ENCODE measurements at regions not wholly inside any gene's neighbourhood (a gene's known extent, or its start where the extent isn't known, plus 50 kb on each side); places are given as distances from the start of the nearest gene placed in this dataset.
A peak's percentile ranks its signal among the peaks of the same experiment; 100 is the strongest.

DNA sequence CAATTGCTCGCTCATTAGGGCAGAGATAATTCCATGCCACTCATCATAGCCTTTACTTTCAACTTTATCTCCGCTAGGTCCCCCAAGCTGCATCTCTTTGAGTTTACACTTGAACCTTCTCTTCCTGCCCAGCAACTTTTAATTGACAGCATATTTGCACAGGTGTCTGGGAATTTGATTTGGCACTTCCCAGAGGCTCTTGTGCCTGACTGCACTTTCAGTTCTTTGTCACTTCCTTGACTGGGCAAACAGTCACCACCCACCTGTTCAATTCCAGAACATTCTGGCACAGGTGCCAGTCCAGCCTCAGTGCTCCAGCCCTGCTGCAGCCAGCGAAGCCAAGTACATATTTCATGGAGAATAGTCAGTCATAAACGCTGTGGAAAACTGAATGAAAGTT lies 110.1 kb upstream of the LRIG3 start:
- no peaks in the 10 kb centered on the region for H3K36me3 Mint-ChIP-seq (ENCODE audit: low read depth)
- TF ChIP-seq, protein P1, sequence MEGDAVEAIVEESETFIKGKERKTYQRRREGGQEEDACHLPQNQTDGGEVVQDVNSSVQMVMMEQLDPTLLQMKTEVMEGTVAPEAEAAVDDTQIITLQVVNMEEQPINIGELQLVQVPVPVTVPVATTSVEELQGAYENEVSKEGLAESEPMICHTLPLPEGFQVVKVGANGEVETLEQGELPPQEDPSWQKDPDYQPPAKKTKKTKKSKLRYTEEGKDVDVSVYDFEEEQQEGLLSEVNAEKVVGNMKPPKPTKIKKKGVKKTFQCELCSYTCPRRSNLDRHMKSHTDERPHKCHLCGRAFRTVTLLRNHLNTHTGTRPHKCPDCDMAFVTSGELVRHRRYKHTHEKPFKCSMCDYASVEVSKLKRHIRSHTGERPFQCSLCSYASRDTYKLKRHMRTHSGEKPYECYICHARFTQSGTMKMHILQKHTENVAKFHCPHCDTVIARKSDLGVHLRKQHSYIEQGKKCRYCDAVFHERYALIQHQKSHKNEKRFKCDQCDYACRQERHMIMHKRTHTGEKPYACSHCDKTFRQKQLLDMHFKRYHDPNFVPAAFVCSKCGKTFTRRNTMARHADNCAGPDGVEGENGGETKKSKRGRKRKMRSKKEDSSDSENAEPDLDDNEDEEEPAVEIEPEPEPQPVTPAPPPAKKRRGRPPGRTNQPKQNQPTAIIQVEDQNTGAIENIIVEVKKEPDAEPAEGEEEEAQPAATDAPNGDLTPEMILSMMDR (conservative IDR thresholded peaks at IDR 0.05), result no peak
- H3K9ac ChIP-seq (ENCODE audit: extremely low read depth, low read length, poor library complexity, severe bottlenecking), result no peak overlapping the region

DNA sequence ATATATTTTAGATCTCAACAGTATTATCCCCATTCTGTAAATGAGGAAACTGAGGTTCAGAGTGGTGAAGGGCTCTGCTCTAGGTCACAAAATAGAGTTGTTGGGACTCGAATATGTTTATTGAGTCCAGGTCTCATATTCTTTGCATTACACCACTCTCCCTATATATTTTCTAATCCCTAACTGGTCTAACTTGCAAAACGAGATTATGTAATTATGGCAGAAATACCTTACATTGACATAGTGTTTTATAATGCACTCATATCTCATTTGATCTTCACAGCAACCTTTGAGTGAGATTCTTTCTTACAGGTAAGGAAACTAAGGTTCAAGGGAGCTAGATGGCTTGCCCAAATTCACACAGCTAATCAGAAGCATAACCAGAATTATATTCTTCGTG lies 106.9 kb upstream of the LRIG3 start:
- Mint-ChIP-seq H3K4me3 (no peak overlapping the region), H3K36me3 (ENCODE audit: low read depth) (no peaks in the 10 kb centered on the region), H3K4me1 (peaks cover 24% of the 10 kb centered on the region), H3K9me3 (peaks cover 9% of the 10 kb centered on the region), H3K27me3 (ENCODE audit: insufficient read depth) (no peaks in the 10 kb centered on the region), H3K27ac (no peak overlapping the region)
- no peak overlapping the region for H3K27ac ChIP-seq (ENCODE audit: low read depth, low read length)
- H3K9ac ChIP-seq (ENCODE audit: extremely low read depth, low read length, poor library complexity, severe bottlenecking), result no peak overlapping the region
- TF ChIP-seq, protein P1 (conservative IDR thresholded peaks at IDR 0.05), result no peak
- H3K4me1 ChIP-seq (ENCODE audit: control insufficient read depth, insufficient read depth, low read length), result peaks cover 6% of the 10 kb centered on the region
- DNase-seq, result no peak
- no peaks in the 10 kb centered on the region for H3K27me3 ChIP-seq (ENCODE audit: control insufficient read depth, insufficient read depth, low read length, poor library complexity, severe bottlenecking)
- peak overlapping the region; percentile 50 for H3K4me3 ChIP-seq (ENCODE audit: low read length)
- 77% methylated on average over 3 of the region's 3 CpGs; no CpG with 5 or more reads in 1 of the 2 experiments for WGBS, 2 experiments (ENCODE audit: insufficient coverage in 1 of 2, insufficient read length in 1 of 2)
- H3K9me3 ChIP-seq (ENCODE audit: control insufficient read depth, low read length), result peaks cover 17% of the 10 kb centered on the region
- no peaks in the 10 kb centered on the region for H3K36me3 ChIP-seq (ENCODE audit: control insufficient read depth, insufficient read depth, low read length)

More for the DNA sequence above, 110.1 kb upstream of the LRIG3 start:
- Histone ChIP-seq H3K4me3 (ENCODE audit: low read length) (no peak overlapping the region), H3K4me1 (ENCODE audit: control insufficient read depth, insufficient read depth, low read length) (peaks cover 6% of the 10 kb centered on the region), H3K36me3 (ENCODE audit: control insufficient read depth, insufficient read depth, low read length) (no peaks in the 10 kb centered on the region), H3K9me3 (ENCODE audit: control insufficient read depth, low read length) (peaks cover 25% of the 10 kb centered on the region), H3K27ac (ENCODE audit: low read depth, low read length) (no peak overlapping the region), H3K27me3 (ENCODE audit: control insufficient read depth, insufficient read depth, low read length, poor library complexity, severe bottlenecking) (no peaks in the 10 kb centered on the region)
- Mint-ChIP-seq H3K27me3 (ENCODE audit: insufficient read depth) (no peaks in the 10 kb centered on the region), H3K27ac (peak overlapping the region; percentile 35), H3K9me3 (peaks cover 9% of the 10 kb centered on the region), H3K4me3 (no peak overlapping the region), H3K4me1 (peaks cover 32% of the 10 kb centered on the region)
- WGBS, 2 experiments (ENCODE audit: insufficient coverage in 1 of 2, insufficient read length in 1 of 2), result 93 to 94% methylated on average over 3 to 4 of the region's 4 CpGs
- no peak for DNase-seq

DNA sequence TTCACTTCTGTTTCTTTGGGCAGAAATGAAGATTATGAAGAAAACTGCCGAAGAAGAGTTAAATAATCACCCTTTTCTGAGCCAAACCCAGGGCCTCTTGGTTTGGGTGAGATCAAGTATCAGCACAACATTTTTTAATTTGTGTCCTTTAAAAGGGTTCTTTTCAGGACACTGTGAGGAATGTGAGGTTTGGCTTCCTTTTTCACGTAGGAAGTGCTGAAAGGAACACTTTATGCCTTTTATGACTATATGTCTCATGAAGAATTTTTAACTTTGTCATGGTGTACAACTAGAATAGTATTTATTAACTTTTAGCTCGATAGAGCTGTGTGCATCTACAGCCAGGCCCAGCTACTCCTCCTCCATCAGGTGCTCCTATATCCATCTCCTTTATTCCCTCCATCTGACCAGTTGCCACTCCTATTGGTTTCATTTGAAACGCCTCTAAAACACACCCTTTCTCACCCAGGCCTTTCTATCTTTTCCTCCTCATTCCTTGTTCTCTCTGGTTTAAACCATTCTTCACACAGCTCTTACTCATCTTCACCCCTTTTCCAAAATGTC lies 103.6 kb upstream of the LRIG3 start:
- no peak overlapping the region for H3K27ac ChIP-seq (ENCODE audit: low read depth, low read length)
- WGBS, 2 experiments (ENCODE audit: insufficient coverage in 1 of 2, insufficient read length in 1 of 2), result 95 to 97% methylated on average over 3 to 4 of the region's 4 CpGs
- Mint-ChIP-seq H3K4me3 (no peak overlapping the region), H3K36me3 (ENCODE audit: low read depth) (no peaks in the 10 kb centered on the region), H3K27ac (no peak overlapping the region), H3K27me3 (ENCODE audit: insufficient read depth) (no peaks in the 10 kb centered on the region), H3K4me1 (peaks cover 6% of the 10 kb centered on the region), H3K9me3 (peaks cover 9% of the 10 kb centered on the region)
- no peak overlapping the region for H3K9ac ChIP-seq (ENCODE audit: extremely low read depth, low read length, poor library complexity, severe bottlenecking)
- H3K36me3 ChIP-seq (ENCODE audit: control insufficient read depth, insufficient read depth, low read length), result no peaks in the 10 kb centered on the region
- TF ChIP-seq, protein P1 (conservative IDR thresholded peaks at IDR 0.05), result no peak
- no peak for DNase-seq
- H3K9me3 ChIP-seq (ENCODE audit: control insufficient read depth, low read length), result peaks cover 17% of the 10 kb centered on the region
- no peaks in the 10 kb centered on the region for H3K4me1 ChIP-seq (ENCODE audit: control insufficient read depth, insufficient read depth, low read length)
- no peak overlapping the region for H3K4me3 ChIP-seq (ENCODE audit: low read length)
- H3K27me3 ChIP-seq (ENCODE audit: control insufficient read depth, insufficient read depth, low read length, poor library complexity, severe bottlenecking), result no peaks in the 10 kb centered on the region

Measured in endodermal cell (in vitro differentiated cells).